B cell (primary cell): ENCODE measurements at regions not wholly inside any gene's neighbourhood (a gene's known extent, or its start where the extent isn't known, plus 50 kb on each side); places are given as distances from the start of the nearest gene placed in this dataset.
A peak's percentile ranks its signal among the peaks of the same experiment; 100 is the strongest.

Experiments
- ATAC-seq: fragments of 200-7000 bp; cut with Tn5 transposase; one replicate; pipeline ENCODE4 v1.10.0; 2021; ENCODE audit warnings: low read depth, mild to moderate bottlenecking, moderate number of reproducible peaks, moderate library complexity
- CTCF ChIA-PET: fragments of 350-600 bp; sonication (Branson Sonifier 250); formaldehyde crosslinking; loops from one replicate; lab custom pipeline; 2021; ENCODE audit warnings: antibody characterized with exemption, inconsistent platforms; lab: Charles Lee
- POLR2A ChIA-PET: fragments of 350-600 bp; sonication (Branson Sonifier 250); formaldehyde crosslinking; loops from one replicate; lab custom pipeline; 2021; ENCODE audit warnings: antibody characterized with exemption; lab: Charles Lee
- DNase-seq: peaks from one replicate; pipeline ENCODE4 v3.0.0; 2013
- H2AFZ ChIP-seq: 2 replicates; pipeline ENCODE4 v1.6.1; 2012; ENCODE audit warnings: mild to moderate bottlenecking, low read depth, low read length; ENCODE audit not compliant: insufficient read depth, poor library complexity, severe bottlenecking
- H3K27ac ChIP-seq, 2 donors: 1 replicate in 1 of 2; 2 replicates in 1 of 2; pipeline ENCODE4 v1.5.1; 2012 to 2013; ENCODE audit warnings: low read length in 2 of 2, mild to moderate bottlenecking in 2 of 2, moderate library complexity in 1 of 2
- H3K27me3 ChIP-seq, 4 experiments: fragments of 200-600 bp in 1 of 4; sonication (generic) in 1 of 4; replicated peaks in 1 of 4; 1 replicate in 2 of 4; 2 replicates in 2 of 4; pipeline versions ENCODE4 v1.6.1 to v1.7.0; 2013 to 2016; ENCODE audit warnings: low read length in 3 of 4, mild to moderate bottlenecking in 2 of 4, mixed read lengths in 1 of 4, moderate library complexity in 1 of 4; ENCODE audit not compliant: insufficient read depth in 4 of 4, control insufficient read depth in 3 of 4; ENCODE audit errors: control extremely low read depth in 1 of 4
- H3K36me3 ChIP-seq, 2 experiments: replicated peaks in 1 of 2; 1 replicate in 1 of 2; 2 replicates in 1 of 2; pipeline versions ENCODE4 v1.6.1 to v1.7.1; 2013; ENCODE audit warnings: low read length in 1 of 2; ENCODE audit not compliant: insufficient read depth in 2 of 2, control insufficient read depth in 1 of 2; ENCODE audit errors: control extremely low read depth in 1 of 2, extremely low read depth in 1 of 2
- H3K4me1 ChIP-seq, 2 donors: fragments of 200-600 bp in 1 of 2; sonication (generic) in 1 of 2; 1 replicate in 1 of 2; 2 replicates in 1 of 2; pipeline versions ENCODE4 v1.5.1 to v1.6.1; 2013 to 2017; ENCODE audit warnings: low read length in 2 of 2; ENCODE audit not compliant: control insufficient read depth in 2 of 2, insufficient read depth in 2 of 2
- H3K4me2 ChIP-seq: replicated peaks from 2 replicates; pipeline ENCODE3; 2012; ENCODE audit warnings: mild to moderate bottlenecking, low read depth, low read length; ENCODE audit not compliant: poor library complexity, severe bottlenecking
- H3K4me3 ChIP-seq, 5 experiments: fragments of 200-600 bp in 1 of 5; sonication (generic) in 1 of 5; 1 replicate in 3 of 5; 2 replicates in 2 of 5; pipeline versions ENCODE4 v1.5.1 to v1.7.0; 2011 to 2016; ENCODE audit warnings: low read length in 4 of 5, mild to moderate bottlenecking in 4 of 5, low read depth in 2 of 5, control low read depth in 1 of 5, moderate library complexity in 1 of 5; ENCODE audit not compliant: insufficient read depth in 1 of 5; ENCODE audit errors: control extremely low read depth in 1 of 5, extremely low read depth in 1 of 5
- H3K79me2 ChIP-seq: fragments of 200-600 bp; sonication (generic); one replicate; pipeline ENCODE4 v1.6.0; 2016; ENCODE audit warnings: low read length; ENCODE audit not compliant: control insufficient read depth, insufficient read depth
- H3K9ac ChIP-seq: fragments of 200-600 bp; sonication (generic); 2 replicates; pipeline ENCODE4 v1.6.1; 2017; ENCODE audit warnings: mild to moderate bottlenecking, low read length, moderate library complexity
- H3K9me3 ChIP-seq, 3 donors: one replicate each; pipeline versions ENCODE4 v1.6.1 to v1.7.1; 2013; ENCODE audit warnings: low read length in 2 of 3; ENCODE audit not compliant: control insufficient read depth in 2 of 3, insufficient read depth in 1 of 3; ENCODE audit errors: control extremely low read depth in 1 of 3
- H4K20me1 ChIP-seq: 2 replicates; pipeline ENCODE4 v1.6.0; 2012; ENCODE audit warnings: mild to moderate bottlenecking, low read length; ENCODE audit not compliant: insufficient read depth, control insufficient read depth, poor library complexity, severe bottlenecking
- H3K27ac Mint-ChIP-seq: one replicate; pipeline ENCODE4 v1.8.0; 2021; ENCODE audit warnings: mixed read lengths
- H3K27me3 Mint-ChIP-seq: one replicate; pipeline ENCODE4 v1.8.0; 2021; ENCODE audit warnings: mixed read lengths
- H3K4me1 Mint-ChIP-seq: one replicate; pipeline ENCODE4 v1.8.0; 2021; ENCODE audit warnings: mixed read lengths
- H3K4me3 Mint-ChIP-seq: one replicate; pipeline ENCODE4 v1.8.0; 2021; ENCODE audit warnings: mixed read lengths
- H3K9me3 Mint-ChIP-seq: one replicate; pipeline ENCODE4 v1.8.0; 2022; ENCODE audit warnings: mixed read lengths; ENCODE audit not compliant: insufficient read depth
- EZH2 ChIP-seq: IDR thresholded peaks from 2 replicates; pipeline ENCODE4 v1.6.1; 2012; ENCODE audit warnings: borderline replicate concordance, low read depth, mild to moderate bottlenecking, moderate library complexity, low read length; ENCODE audit not compliant: insufficient read depth, poor library complexity, severe bottlenecking
- WGBS: methylation state at CpG from one replicate; pipeline ENCODE4 v1.1.5; 2013; ENCODE audit warnings: missing lambda C conversion rate; ENCODE audit not compliant: insufficient coverage; 5-methylcytosine and 5-hydroxymethylcytosine counted together
- intact Hi-C: fragments of 100-400 bp; cut with micrococcal nuclease; formaldehyde crosslinking; loops from one replicate; pipeline ENCODE4 v1.10.0; 2022
- TF ChIP-seq, protein P1 (sequence below): fragments of 200-600 bp; IDR thresholded peaks from one replicate; pipeline ENCODE4 v1.8.0; 2022; ENCODE audit warnings: antibody characterized with exemption, mild to moderate bottlenecking

DNA sequence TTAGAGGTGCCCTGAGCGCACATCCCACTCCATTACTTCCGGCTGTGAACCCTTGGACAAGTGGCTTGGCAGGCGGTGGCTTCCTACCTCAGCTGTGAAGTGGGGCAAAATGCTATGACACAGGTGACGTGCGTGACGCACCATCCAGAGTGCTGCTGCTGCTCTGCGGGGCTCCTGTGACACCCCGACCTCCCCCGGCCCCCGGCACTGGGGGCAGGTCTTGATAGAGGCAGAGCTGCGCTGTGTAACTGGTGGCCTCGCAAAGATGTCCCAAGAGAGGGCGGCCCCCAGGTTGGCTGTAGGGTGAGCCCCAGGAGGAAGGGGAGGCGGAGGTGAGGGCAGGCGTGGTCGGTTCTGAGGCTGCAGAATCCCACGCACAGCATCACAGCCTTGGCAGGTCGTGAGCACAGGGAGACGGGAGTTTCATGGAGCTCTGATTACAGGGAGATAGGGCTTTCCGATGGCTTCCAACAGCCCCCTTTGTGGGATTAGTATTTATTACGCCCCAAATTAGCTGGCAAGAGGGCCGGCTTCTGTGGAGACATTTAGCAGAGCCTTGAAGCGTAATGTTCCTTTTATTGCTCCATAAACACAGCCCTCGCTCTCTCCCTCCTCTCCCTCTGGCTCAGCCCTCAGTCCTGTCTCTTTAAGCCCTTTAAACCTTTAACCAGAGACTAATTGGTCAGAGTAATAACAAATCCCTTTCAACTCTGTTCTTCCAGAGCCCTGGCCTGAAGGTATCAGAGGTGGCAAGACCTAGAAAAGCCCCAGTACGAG is 328.1 kb downstream of the C16orf95 start:
- WGBS: 95% methylated on average over 25 of the region's 25 CpGs
- no peaks in the 10 kb centered on the region for H3K79me2 ChIP-seq
- intact Hi-C loops: no loop called here
- Mint-ChIP-seq H3K4me3 (no peak overlapping the region), H3K27me3 (peaks cover 32% of the 10 kb centered on the region), H3K9me3 (peaks cover 2% of the 10 kb centered on the region), H3K27ac (no peak overlapping the region), H3K4me1 (peaks cover 2% of the 10 kb centered on the region)
- ChIA-PET POLR2A (no interaction called here), CTCF (no interaction called here)
- H3K27me3 ChIP-seq: no peaks in the 10 kb centered on the region
- H3K4me2 ChIP-seq: no peak overlapping the region
- ATAC-seq (no peak), DNase-seq (no peak)
- H3K4me1 ChIP-seq: no peaks in the 10 kb centered on the region
- H3K9ac ChIP-seq: no peak overlapping the region
- H3K27ac ChIP-seq: no peak overlapping the region
- peaks cover 0 to 16% (median 0%) of the 10 kb centered on the region in 3 donors for H3K9me3 ChIP-seq
- H3K4me3 ChIP-seq: no peak overlapping the region
- H4K20me1 ChIP-seq: no peaks in the 10 kb centered on the region
- no peaks in the 10 kb centered on the region for H3K36me3 ChIP-seq
- H2AFZ ChIP-seq: no peak overlapping the region
- TF ChIP-seq EZH2: no peak
- TF ChIP-seq, protein P1, sequence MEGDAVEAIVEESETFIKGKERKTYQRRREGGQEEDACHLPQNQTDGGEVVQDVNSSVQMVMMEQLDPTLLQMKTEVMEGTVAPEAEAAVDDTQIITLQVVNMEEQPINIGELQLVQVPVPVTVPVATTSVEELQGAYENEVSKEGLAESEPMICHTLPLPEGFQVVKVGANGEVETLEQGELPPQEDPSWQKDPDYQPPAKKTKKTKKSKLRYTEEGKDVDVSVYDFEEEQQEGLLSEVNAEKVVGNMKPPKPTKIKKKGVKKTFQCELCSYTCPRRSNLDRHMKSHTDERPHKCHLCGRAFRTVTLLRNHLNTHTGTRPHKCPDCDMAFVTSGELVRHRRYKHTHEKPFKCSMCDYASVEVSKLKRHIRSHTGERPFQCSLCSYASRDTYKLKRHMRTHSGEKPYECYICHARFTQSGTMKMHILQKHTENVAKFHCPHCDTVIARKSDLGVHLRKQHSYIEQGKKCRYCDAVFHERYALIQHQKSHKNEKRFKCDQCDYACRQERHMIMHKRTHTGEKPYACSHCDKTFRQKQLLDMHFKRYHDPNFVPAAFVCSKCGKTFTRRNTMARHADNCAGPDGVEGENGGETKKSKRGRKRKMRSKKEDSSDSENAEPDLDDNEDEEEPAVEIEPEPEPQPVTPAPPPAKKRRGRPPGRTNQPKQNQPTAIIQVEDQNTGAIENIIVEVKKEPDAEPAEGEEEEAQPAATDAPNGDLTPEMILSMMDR: no peak

DNA sequence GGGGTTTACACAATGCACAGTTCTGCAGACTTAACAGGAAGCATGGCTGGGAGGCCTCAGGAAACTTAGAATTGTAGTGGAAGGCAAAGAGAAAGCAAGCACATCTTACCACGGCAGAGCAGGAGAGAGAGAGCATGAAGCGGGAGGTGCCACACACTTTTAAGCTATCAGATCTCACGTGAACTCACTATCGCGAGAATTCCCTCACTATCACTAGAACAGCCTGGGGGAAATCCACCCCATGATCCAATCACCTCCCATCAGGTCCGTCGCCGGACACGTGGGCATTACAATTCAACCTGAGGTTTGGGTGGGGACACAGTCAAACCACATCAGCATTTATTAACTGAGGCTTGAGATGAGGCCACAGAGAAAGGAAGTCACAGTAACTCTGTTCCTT is 326.7 kb downstream of the C16orf95 start:
- no peak for TF ChIP-seq EZH2
- TF ChIP-seq, protein P1: no peak
- no peak overlapping the region for H3K4me3 Mint-ChIP-seq
- Histone ChIP-seq H3K4me1 (no peaks in the 10 kb centered on the region), H3K79me2 (no peaks in the 10 kb centered on the region), H3K27me3 (no peaks in the 10 kb centered on the region), H2AFZ (peak overlapping the region; percentile 26), H3K27ac (no peak overlapping the region), H3K36me3 (no peaks in the 10 kb centered on the region), H3K4me3 (no peak overlapping the region), H3K9ac (no peak overlapping the region), H3K4me2 (no peak overlapping the region), H3K9me3 (peaks cover 0 to 16% (median 0%) of the 10 kb centered on the region in 3 donors), H4K20me1 (no peaks in the 10 kb centered on the region)
- ATAC-seq (no peak), DNase-seq (no peak)
- H3K27ac Mint-ChIP-seq: no peak overlapping the region
- POLR2A ChIA-PET: no interaction called here
- peaks cover 38% of the 10 kb centered on the region for H3K27me3 Mint-ChIP-seq
- H3K4me1 Mint-ChIP-seq: peaks cover 2% of the 10 kb centered on the region
- WGBS: 40% methylated on average over 4 of the region's 9 CpGs
- intact Hi-C loops: no loop called here
- CTCF ChIA-PET: no interaction called here
- peaks cover 2% of the 10 kb centered on the region for H3K9me3 Mint-ChIP-seq
